ENCODE measurements at regions not wholly inside any gene's neighbourhood (a gene's known extent, or its start where the extent isn't known, plus 50 kb on each side); places are given as distances from the start of the nearest gene placed in this dataset.
A peak's percentile ranks its signal among the peaks of the same experiment; 100 is the strongest.

- ATAC-seq = no peak
- no peaks in the 10 kb centered on the region for H3K79me2 ChIP-seq (ENCODE audit: low read length)
- no peaks in the 10 kb centered on the region for H3K36me3 ChIP-seq (ENCODE audit: low read depth, low read length)
- no peaks in the 10 kb centered on the region; the same call in 1 of the 2 replicates for H3K4me1 ChIP-seq (ENCODE audit: insufficient read depth, low read length)
- no peaks in the 10 kb centered on the region for H3K27me3 ChIP-seq (ENCODE audit: low read length)
- H3K4me2 ChIP-seq (ENCODE audit: low read length) = no peak overlapping the region
- TF ChIP-seq EZH2 (IDR thresholded peaks at IDR 0.05; ENCODE audit: low read length, unreplicated experiment) (no peak), EZH2phosphoT487 (IDR thresholded peaks at IDR 0.05; ENCODE audit: borderline replicate concordance, low read length) (no peak), CTCF (conservative IDR thresholded peaks at IDR 0.05; ENCODE audit: low read depth, low read length) (no peak)
- H3K9ac ChIP-seq (ENCODE audit: low read length) = no peak overlapping the region
- H3K4me3 ChIP-seq (ENCODE audit: low read length) = no peak overlapping the region
- no peak overlapping the region for H3K27ac ChIP-seq (ENCODE audit: low read length)
- intact Hi-C loops (cut with micrococcal nuclease) = no loop called here
- H4K20me1 ChIP-seq (ENCODE audit: low read length) = no peaks in the 10 kb centered on the region
- H3K9me3 ChIP-seq (ENCODE audit: low read length) = no peaks in the 10 kb centered on the region
- DNase-seq = no peak
- CTCF ChIA-PET = no interaction called here
- no peaks in the 10 kb centered on the region for H3F3A ChIP-seq (ENCODE audit: low read length, unreplicated experiment)
- H3K9me2 ChIP-seq (replicated peaks; ENCODE audit: low read length) = no peaks in the 10 kb centered on the region
- POLR2A ChIA-PET (ENCODE audit: unreplicated experiment) = no interaction called here
- H2AFZ ChIP-seq (ENCODE audit: low read length) = no peak overlapping the region
- no TSS peak for BruUV-seq (replicated peaks)
Observed at GRCh38 chr2:149824136-149824535, 236.6 kb upstream of the MMADHC start.

GRCh38 chr2:149819356-149819957, 231.9 kb upstream of the MMADHC start:
- ATAC-seq (peak; percentile 38; the same call in 1 of the 2 replicates), DNase-seq (peak; percentile 16)
- ChIA-PET CTCF (no interaction called here), POLR2A (ENCODE audit: unreplicated experiment) (no interaction called here)
- no peaks in the 10 kb centered on the region for H3K27me3 ChIP-seq (ENCODE audit: low read length)
- BruUV-seq (replicated peaks) = no TSS peak
- 0 out of 2 replicates have a peak, but pooled peaks cover 4% of the 10 kb centered on the region for H3K9me2 ChIP-seq (replicated peaks; ENCODE audit: low read length)
- H3F3A ChIP-seq (ENCODE audit: low read length, unreplicated experiment) = no peaks in the 10 kb centered on the region
- no peak overlapping the region for H3K4me3 ChIP-seq (ENCODE audit: low read length)
- no peaks in the 10 kb centered on the region for H3K79me2 ChIP-seq (ENCODE audit: low read length)
- intact Hi-C loops (cut with micrococcal nuclease) = loop anchor here (5.0 to 10.0 kb wide), 2 partner anchors 105 to 348 kb away; no protein-coding TSS in a partner anchor
- no peak for TF ChIP-seq EZH2phosphoT487 (IDR thresholded peaks at IDR 0.05; ENCODE audit: borderline replicate concordance, low read length)
- TF ChIP-seq EZH2 (IDR thresholded peaks at IDR 0.05; ENCODE audit: low read length, unreplicated experiment) = no peak
- no peak for TF ChIP-seq CTCF (conservative IDR thresholded peaks at IDR 0.05; ENCODE audit: low read depth, low read length)
- no peaks in the 10 kb centered on the region for H3K36me3 ChIP-seq (ENCODE audit: low read depth, low read length)
- no peak overlapping the region for H3K9ac ChIP-seq (ENCODE audit: low read length)
- no peak overlapping the region for H3K4me2 ChIP-seq (ENCODE audit: low read length)
- H2AFZ ChIP-seq (ENCODE audit: low read length) = peak overlapping the region; percentile 50; the same call in 1 of the 2 replicates
- H3K27ac ChIP-seq (ENCODE audit: low read length) = no peak overlapping the region
- peaks cover 11% of the 10 kb centered on the region for H3K4me1 ChIP-seq (ENCODE audit: insufficient read depth, low read length)
- no peaks in the 10 kb centered on the region for H3K9me3 ChIP-seq (ENCODE audit: low read length)
- H4K20me1 ChIP-seq (ENCODE audit: low read length) = no peaks in the 10 kb centered on the region

Data from PC-3 (cell line).